ENCODE measurements at regions not wholly inside any gene's neighbourhood (a gene's known extent, or its start where the extent isn't known, plus 50 kb on each side); places are given as distances from the start of the nearest gene placed in this dataset.

- TF ChIP-seq YY1 (IDR thresholded peaks at IDR 0.05) (peak; percentile 26), HNF4A (conservative IDR thresholded peaks at IDR 0.05) (peak; percentile 6 to 24), RXRA (IDR thresholded peaks at IDR 0.05) (peak in 1 of 2 donors; percentile 14), SP1 (IDR thresholded peaks at IDR 0.05) (no peak)
Observed at GRCh38 chr6:84554074-84554473, 210.3 kb downstream of the TBX18 start.

DNA sequence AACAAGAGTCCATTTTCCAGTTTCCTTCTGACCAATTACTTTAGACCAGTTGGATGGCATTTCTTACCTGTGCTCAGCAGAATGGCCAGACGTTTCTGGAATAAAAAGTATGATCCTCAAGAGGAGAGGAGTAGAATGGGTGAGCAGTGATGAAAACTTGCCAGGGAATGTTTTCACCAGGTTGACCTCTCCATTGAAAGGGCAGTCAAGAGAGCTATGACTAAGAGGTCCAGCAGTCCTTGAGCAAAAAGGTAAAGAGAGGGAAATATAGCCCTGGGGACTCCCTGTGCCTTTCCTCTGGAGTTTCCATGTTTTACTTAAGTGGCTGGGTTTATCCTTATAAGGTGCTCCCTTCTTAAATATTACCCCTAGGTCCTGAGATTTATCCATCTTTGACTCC is 210.9 kb downstream of the TBX18 start:
- Histone ChIP-seq H3K36me3 (ENCODE audit: control insufficient read depth in 4 of 4, insufficient read depth in 3 of 4, low read depth in 1 of 4, low read length in 3 of 4) (no peaks in the 10 kb centered on the region), H3K9me3 (ENCODE audit: control insufficient read depth in 4 of 4, low read length in 3 of 4) (no peaks in the 10 kb centered on the region), H3K27me3 (ENCODE audit: control insufficient read depth in 4 of 4, insufficient read depth in 4 of 4, low read length in 3 of 4) (no peaks in the 10 kb centered on the region), H3K4me3 (ENCODE audit: low read depth in 1 of 3, low read length in 3 of 3) (no peak overlapping the region), H3K27ac (ENCODE audit: low read depth in 1 of 2, low read length in 2 of 2) (no peak overlapping the region), H3K4me1 (ENCODE audit: control insufficient read depth in 4 of 4, insufficient read depth in 4 of 4, low read length in 3 of 4) (no peaks in the 10 kb centered on the region), H3K9ac (ENCODE audit: low read depth in 1 of 2, low read length in 2 of 2) (no peak overlapping the region)
- no peak for DNase-seq (ENCODE audit: low spot score)
- 55% methylated on average over 1 of the region's 1 CpG for WGBS
- TF ChIP-seq YY1 (IDR thresholded peaks at IDR 0.05) (no peak), MAX (IDR thresholded peaks at IDR 0.05) (no peak), TAF1 (conservative IDR thresholded peaks at IDR 0.05) (no peak), HNF4A (conservative IDR thresholded peaks at IDR 0.05) (no peak), EGR1 (IDR thresholded peaks at IDR 0.05; ENCODE audit: low read depth in 2 of 2) (no peak), RXRA (IDR thresholded peaks at IDR 0.05) (no peak), SP1 (IDR thresholded peaks at IDR 0.05) (no peak), FOXA2 (IDR thresholded peaks at IDR 0.05) (no peak), HNF4G (IDR thresholded peaks at IDR 0.05) (no peak), NR2F2 (IDR thresholded peaks at IDR 0.05) (no peak), RAD21 (IDR thresholded peaks at IDR 0.05) (no peak), JUND (IDR thresholded peaks at IDR 0.05) (no peak)
- TF ChIP-seq, protein P1, sequence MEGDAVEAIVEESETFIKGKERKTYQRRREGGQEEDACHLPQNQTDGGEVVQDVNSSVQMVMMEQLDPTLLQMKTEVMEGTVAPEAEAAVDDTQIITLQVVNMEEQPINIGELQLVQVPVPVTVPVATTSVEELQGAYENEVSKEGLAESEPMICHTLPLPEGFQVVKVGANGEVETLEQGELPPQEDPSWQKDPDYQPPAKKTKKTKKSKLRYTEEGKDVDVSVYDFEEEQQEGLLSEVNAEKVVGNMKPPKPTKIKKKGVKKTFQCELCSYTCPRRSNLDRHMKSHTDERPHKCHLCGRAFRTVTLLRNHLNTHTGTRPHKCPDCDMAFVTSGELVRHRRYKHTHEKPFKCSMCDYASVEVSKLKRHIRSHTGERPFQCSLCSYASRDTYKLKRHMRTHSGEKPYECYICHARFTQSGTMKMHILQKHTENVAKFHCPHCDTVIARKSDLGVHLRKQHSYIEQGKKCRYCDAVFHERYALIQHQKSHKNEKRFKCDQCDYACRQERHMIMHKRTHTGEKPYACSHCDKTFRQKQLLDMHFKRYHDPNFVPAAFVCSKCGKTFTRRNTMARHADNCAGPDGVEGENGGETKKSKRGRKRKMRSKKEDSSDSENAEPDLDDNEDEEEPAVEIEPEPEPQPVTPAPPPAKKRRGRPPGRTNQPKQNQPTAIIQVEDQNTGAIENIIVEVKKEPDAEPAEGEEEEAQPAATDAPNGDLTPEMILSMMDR (IDR thresholded peaks at IDR 0.05; ENCODE audit: low read depth, low read length, missing input control) = no peak
- TF ChIP-seq, protein P2, sequence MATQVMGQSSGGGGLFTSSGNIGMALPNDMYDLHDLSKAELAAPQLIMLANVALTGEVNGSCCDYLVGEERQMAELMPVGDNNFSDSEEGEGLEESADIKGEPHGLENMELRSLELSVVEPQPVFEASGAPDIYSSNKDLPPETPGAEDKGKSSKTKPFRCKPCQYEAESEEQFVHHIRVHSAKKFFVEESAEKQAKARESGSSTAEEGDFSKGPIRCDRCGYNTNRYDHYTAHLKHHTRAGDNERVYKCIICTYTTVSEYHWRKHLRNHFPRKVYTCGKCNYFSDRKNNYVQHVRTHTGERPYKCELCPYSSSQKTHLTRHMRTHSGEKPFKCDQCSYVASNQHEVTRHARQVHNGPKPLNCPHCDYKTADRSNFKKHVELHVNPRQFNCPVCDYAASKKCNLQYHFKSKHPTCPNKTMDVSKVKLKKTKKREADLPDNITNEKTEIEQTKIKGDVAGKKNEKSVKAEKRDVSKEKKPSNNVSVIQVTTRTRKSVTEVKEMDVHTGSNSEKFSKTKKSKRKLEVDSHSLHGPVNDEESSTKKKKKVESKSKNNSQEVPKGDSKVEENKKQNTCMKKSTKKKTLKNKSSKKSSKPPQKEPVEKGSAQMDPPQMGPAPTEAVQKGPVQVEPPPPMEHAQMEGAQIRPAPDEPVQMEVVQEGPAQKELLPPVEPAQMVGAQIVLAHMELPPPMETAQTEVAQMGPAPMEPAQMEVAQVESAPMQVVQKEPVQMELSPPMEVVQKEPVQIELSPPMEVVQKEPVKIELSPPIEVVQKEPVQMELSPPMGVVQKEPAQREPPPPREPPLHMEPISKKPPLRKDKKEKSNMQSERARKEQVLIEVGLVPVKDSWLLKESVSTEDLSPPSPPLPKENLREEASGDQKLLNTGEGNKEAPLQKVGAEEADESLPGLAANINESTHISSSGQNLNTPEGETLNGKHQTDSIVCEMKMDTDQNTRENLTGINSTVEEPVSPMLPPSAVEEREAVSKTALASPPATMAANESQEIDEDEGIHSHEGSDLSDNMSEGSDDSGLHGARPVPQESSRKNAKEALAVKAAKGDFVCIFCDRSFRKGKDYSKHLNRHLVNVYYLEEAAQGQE (IDR thresholded peaks at IDR 0.05) = no peak

More at GRCh38 chr6:84554074-84554473, 210.3 kb downstream of the TBX18 start:
- Histone ChIP-seq H3K36me3 (ENCODE audit: control insufficient read depth in 4 of 4, insufficient read depth in 3 of 4, low read depth in 1 of 4, low read length in 3 of 4) (no peaks in the 10 kb centered on the region), H3K27ac (ENCODE audit: low read depth in 1 of 2, low read length in 2 of 2) (no peak overlapping the region), H3K4me1 (ENCODE audit: control insufficient read depth in 4 of 4, insufficient read depth in 4 of 4, low read length in 3 of 4) (no peaks in the 10 kb centered on the region), H3K27me3 (ENCODE audit: control insufficient read depth in 4 of 4, insufficient read depth in 4 of 4, low read length in 3 of 4) (no peaks in the 10 kb centered on the region), H3K9me3 (ENCODE audit: control insufficient read depth in 4 of 4, low read length in 3 of 4) (no peaks in the 10 kb centered on the region), H3K4me3 (ENCODE audit: low read depth in 1 of 3, low read length in 3 of 3) (no peak overlapping the region), H3K9ac (ENCODE audit: low read depth in 1 of 2, low read length in 2 of 2) (no peak overlapping the region)
- no peak for DNase-seq (ENCODE audit: low spot score)

GRCh38 chr6:84551797-84552196 is 212.6 kb downstream of the TBX18 start:
- H3K4me3 ChIP-seq (ENCODE audit: low read depth in 1 of 3, low read length in 3 of 3) = no peak overlapping the region
- no peak overlapping the region for H3K27ac ChIP-seq (ENCODE audit: low read depth in 1 of 2, low read length in 2 of 2)
- no peak overlapping the region for H3K9ac ChIP-seq (ENCODE audit: low read depth in 1 of 2, low read length in 2 of 2)
- no peaks in the 10 kb centered on the region for H3K27me3 ChIP-seq (ENCODE audit: control insufficient read depth in 4 of 4, insufficient read depth in 4 of 4, low read length in 3 of 4)
- WGBS = 95% methylated on average over 3 of the region's 6 CpGs
- no peak for DNase-seq (ENCODE audit: low spot score)
- no peaks in the 10 kb centered on the region for H3K36me3 ChIP-seq (ENCODE audit: control insufficient read depth in 4 of 4, insufficient read depth in 3 of 4, low read depth in 1 of 4, low read length in 3 of 4)
- no peaks in the 10 kb centered on the region for H3K9me3 ChIP-seq (ENCODE audit: control insufficient read depth in 4 of 4, low read length in 3 of 4)
- H3K4me1 ChIP-seq (ENCODE audit: control insufficient read depth in 4 of 4, insufficient read depth in 4 of 4, low read length in 3 of 4) = no peaks in the 10 kb centered on the region
- no peak for TF ChIP-seq HNF4G (IDR thresholded peaks at IDR 0.05)
- no peak for TF ChIP-seq ATF3 (IDR thresholded peaks at IDR 0.05)
- TF ChIP-seq, protein P1 (IDR thresholded peaks at IDR 0.05; ENCODE audit: low read depth, low read length, missing input control) = no peak
- TF ChIP-seq TAF1 (conservative IDR thresholded peaks at IDR 0.05) = no peak
- TF ChIP-seq, protein P2 (IDR thresholded peaks at IDR 0.05) = no peak
- TF ChIP-seq MAX (IDR thresholded peaks at IDR 0.05) = no peak
- no peak for TF ChIP-seq FOXA1 (IDR thresholded peaks at IDR 0.05)
- no peak for TF ChIP-seq NR2F2 (IDR thresholded peaks at IDR 0.05)
- TF ChIP-seq RAD21 (IDR thresholded peaks at IDR 0.05) = no peak

Data from liver (tissue), 8 donors.